NCI-H2171 (cell line): ENCODE measurements at regions not wholly inside any gene's neighbourhood (a gene's known extent, or its start where the extent isn't known, plus 50 kb on each side); places are given as distances from the start of the nearest gene placed in this dataset.

ENCODE experiments used
- DNase-seq: peaks from one replicate; lab custom pipeline; 2025; lab: John Stamatoyannopoulos, UW

DNA sequence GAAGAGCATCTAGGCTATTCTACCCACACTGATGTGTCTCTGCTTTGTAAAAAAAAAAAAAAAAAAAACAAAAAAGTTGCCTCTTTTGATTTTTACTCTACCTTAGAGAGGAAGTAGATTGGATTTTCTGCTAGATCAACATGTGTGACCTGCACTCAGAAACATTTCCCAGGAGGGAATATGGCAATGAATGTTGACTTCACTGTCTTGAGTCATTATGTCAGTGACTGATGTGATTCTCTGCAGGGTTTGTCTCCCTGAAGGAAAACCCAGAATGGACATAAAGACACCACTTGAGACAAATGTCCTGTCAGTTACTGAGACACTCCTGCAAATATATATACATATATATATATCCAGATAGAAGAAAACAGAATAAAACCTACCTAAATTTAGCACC lies 370.3 kb downstream of the BMPER start:
- DNase-seq = no peak

- DNase-seq = no peak
Measured at GRCh38 chr7:34277016-34277802, 371.9 kb downstream of the BMPER start.

DNA sequence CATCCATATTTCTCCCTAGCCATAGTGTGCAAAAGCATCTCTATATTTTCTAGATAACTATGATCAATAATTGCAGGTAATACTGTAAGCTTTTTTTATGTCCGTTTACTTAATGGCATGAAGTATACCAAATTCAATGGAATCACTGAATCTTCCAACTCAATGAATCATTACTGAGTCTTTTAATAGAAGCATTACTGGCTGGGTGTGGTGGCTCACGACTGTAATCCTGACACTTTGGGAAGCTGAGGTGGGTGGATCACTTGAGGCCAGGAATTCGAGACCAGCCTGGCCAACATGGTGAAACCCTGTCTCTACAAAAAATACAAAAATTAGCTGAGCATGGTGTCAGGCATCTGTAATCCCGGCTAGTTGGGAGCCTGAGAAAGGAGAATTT lies 372.5 kb downstream of the BMPER start:
- DNase-seq = no peak

DNA sequence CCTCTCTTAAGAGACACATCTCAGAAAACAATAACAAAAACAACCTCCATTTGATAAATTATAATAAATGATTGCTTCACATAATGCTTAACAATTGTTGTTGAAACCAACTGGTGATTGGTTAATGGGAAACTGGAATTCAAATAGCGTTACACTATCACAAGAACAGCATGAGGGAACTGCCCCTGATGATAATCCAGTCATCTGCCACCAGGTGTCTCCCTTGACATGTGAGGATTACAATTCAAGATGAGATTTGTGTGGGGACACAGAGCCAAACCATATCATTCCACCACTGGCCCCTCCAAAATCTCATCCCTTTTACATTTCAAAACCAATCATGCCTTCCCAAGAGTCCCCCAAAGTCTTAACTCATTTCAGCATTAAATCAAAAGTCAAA lies 375.9 kb downstream of the BMPER start:
- DNase-seq = no peak

DNA sequence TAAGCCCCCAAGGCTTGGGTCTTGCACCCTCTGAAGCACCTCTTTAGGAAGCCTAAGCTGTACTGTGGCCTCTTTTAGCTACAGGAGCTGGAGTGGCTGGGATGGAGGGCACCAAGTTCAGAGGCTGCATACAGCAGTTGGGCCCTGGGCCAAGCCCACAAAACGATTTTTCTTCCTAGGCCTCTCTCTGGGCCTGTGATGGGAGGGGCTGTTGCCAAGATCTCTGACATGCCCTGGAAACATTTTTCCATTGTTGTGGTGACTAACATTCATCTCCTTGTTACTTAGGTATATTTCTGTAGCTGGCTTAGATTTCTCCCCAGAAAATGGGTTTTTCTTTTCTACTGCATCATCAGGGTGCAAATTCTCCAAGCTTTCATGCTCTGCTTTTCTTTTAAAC lies 375.7 kb upstream of the NPSR1 start:
- DNase-seq = no peak

GRCh38 chr7:34296663-34297062 lies 361.4 kb upstream of the NPSR1 start:
- no peak for DNase-seq

GRCh38 chr7:34298492-34299013 lies 359.5 kb upstream of the NPSR1 start:
- no peak for DNase-seq

- DNase-seq = no peak
Measured at GRCh38 chr7:34299066-34299465, 359.0 kb upstream of the NPSR1 start.

DNA sequence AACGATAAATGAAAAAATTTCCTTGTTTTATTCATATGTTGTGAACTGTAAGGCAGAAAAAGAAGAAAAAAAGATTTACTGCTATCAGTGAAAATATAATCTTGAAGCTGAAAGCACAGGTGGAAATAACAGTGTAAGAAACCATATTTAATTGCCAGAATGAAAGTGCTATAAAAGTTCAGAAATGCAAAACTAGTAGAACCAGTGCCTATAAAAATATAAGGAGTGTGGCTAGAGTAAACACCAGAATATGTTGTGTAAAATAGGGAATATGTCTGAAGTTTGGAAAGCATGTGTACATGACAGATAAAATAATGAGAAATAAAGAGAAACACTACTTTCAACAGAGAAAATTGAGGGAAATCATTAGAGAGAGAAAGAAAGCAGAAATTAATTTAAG lies 350.5 kb upstream of the NPSR1 start:
- no peak for DNase-seq

- DNase-seq = no peak
Measured at GRCh38 chr7:34308595-34308994, 349.4 kb upstream of the NPSR1 start.

DNA sequence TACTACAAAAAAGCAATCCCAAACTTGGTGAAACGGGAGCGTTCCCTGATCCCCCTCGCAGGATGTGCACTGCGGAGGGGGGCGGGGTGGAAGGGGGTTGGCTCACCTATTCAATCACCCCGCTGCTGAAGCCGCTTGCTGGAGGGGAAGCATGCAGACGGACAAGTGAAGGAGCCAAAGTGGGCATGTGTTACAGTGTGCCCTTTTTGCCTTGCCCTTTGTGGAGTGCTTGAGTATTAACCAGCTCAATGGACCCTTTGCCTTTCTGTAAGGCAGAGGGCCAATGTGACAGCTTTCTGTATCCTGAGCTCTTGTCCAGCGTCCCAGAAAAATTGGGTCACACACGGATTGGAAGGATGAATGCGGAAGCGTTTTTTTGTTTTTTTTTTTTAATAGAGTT lies 348.9 kb upstream of the NPSR1 start:
- DNase-seq = no peak

DNA sequence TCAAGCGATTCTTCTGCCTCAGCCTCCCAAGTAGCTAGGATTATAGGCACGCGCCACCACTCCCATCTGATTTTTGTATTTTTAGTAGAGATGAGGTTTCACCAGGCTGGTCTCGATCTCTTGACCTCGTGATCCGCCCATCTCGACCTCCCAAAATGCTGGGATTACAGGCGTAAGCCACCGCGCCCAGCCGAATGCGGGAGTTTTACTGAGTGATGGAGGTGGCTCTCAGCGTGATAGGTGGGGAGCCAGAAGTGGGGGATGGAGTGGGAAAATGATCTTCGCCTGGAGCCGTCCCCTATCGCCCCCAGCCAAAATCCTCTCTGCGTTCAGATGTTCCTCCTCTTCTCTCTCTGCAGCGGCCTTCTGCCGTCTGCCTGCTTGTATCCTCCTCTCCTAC lies 348.4 kb upstream of the NPSR1 start:
- DNase-seq = no peak

GRCh38 chr7:34311591-34311990 lies 346.4 kb upstream of the NPSR1 start:
- DNase-seq = no peak

DNA sequence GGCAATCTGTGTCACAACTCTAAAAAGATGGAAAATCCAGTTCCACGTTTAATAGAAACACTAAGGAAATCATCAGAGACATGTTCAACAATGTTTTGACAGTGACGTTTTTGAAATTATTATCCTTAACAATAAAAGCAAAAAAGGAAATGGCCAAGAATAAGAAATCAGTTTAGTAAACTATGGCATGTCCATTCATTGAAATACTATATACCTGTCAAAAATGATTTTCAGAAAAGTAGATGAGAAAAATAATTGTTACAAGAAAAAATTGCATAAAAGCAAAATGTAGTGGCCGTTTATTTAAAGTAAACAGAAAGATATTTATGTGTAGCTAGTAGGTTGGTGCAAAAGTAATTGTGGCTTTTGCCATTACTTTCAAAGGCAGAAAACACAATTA lies 345.4 kb upstream of the NPSR1 start:
- no peak for DNase-seq

GRCh38 chr7:34313289-34313688 lies 344.7 kb upstream of the NPSR1 start:
- DNase-seq = no peak

- no peak for DNase-seq
Measured at GRCh38 chr7:34315032-34315431, 343.0 kb upstream of the NPSR1 start.

GRCh38 chr7:34317039-34317438 lies 341.0 kb upstream of the NPSR1 start:
- DNase-seq = no peak

DNA sequence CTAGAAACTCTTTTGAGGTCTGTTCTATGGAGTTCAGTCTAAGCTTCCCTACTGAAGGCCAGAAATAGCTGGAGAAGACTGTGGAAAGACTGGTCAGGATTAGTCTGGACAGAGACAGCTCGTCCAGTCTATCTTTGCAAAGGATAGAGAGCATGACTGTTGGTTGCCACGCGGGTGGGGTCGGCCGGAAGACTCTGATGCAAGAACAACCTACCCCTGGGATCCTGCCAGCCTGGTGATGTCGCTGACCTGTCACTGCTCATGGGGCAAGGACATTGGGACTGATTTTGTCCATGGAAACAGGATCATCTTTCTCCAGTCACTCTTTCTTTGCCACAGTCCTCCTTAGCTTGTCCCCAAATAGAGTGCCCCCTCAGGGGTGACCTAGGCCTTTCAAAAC lies 337.6 kb upstream of the NPSR1 start:
- DNase-seq = no peak

GRCh38 chr7:34320926-34321661 lies 336.9 kb upstream of the NPSR1 start:
- DNase-seq = peak; percentile 28

DNA sequence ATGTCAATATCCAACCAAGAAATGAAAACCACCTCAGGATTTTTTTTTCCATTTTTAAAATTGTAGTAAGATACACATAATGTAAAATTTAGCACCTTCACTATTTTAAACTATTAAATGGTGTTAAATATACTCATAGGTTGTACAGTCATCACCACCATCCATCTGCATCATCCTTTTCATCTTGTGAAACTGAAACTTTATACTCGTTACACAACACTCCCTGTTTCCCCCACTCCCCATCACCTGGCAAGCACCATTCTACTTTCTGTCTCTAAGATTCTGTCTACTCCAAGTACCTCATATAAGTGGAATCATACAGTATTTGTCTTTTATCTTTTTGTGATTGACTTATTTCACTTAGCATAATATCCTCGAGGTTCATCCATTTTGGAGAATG lies 335.2 kb upstream of the NPSR1 start:
- no peak for DNase-seq

- no peak for DNase-seq
Measured at GRCh38 chr7:34327681-34328080, 330.3 kb upstream of the NPSR1 start.

- DNase-seq = no peak
Measured at GRCh38 chr7:34330308-34330707, 327.7 kb upstream of the NPSR1 start.

- no peak for DNase-seq
Measured at GRCh38 chr7:34331102-34331501, 326.9 kb upstream of the NPSR1 start.
